Liver (tissue), 8 donors: ENCODE measurements at regions not wholly inside any gene's neighbourhood (a gene's known extent, or its start where the extent isn't known, plus 50 kb on each side); places are given as distances from the start of the nearest gene placed in this dataset.

Experiments
- DNase-seq: peaks from one replicate; pipeline ENCODE4 v3.0.0-alpha.2; 2017; ENCODE audit warnings: low spot score
- H3K27ac ChIP-seq, 2 donors: one replicate each; pipeline ENCODE4 v1.7.0; 2013; ENCODE audit warnings: inconsistent platforms in 2 of 2, low read length in 2 of 2, control low read depth in 1 of 2, low read depth in 1 of 2, mild to moderate bottlenecking in 1 of 2
- H3K27me3 ChIP-seq, 4 donors: one replicate each; pipeline versions ENCODE4 v1.6.1 to v1.7.0; 2013; ENCODE audit warnings: low read length in 3 of 4, inconsistent platforms in 1 of 4, mild to moderate bottlenecking in 1 of 4, moderate library complexity in 1 of 4; ENCODE audit not compliant: control insufficient read depth in 4 of 4, insufficient read depth in 4 of 4
- H3K36me3 ChIP-seq, 4 donors: one replicate each; pipeline versions ENCODE4 v1.6.1 to v1.7.0; 2013; ENCODE audit warnings: low read length in 3 of 4, mild to moderate bottlenecking in 3 of 4, low read depth in 1 of 4, moderate library complexity in 1 of 4; ENCODE audit not compliant: control insufficient read depth in 4 of 4, insufficient read depth in 3 of 4
- H3K4me1 ChIP-seq, 4 donors: one replicate each; pipeline versions ENCODE4 v1.6.1 to v1.7.0; 2013; ENCODE audit warnings: low read length in 3 of 4, mild to moderate bottlenecking in 3 of 4, moderate library complexity in 1 of 4; ENCODE audit not compliant: control insufficient read depth in 4 of 4, insufficient read depth in 4 of 4
- H3K4me3 ChIP-seq, 3 donors: one replicate each; pipeline versions ENCODE4 v1.6.1 to v1.7.0; 2013; ENCODE audit warnings: low read length in 3 of 3, control low read depth in 1 of 3, low read depth in 1 of 3, mild to moderate bottlenecking in 1 of 3
- H3K9ac ChIP-seq, 2 donors: one replicate each; pipeline ENCODE4 v1.7.0; 2013; ENCODE audit warnings: low read length in 2 of 2, mild to moderate bottlenecking in 2 of 2, moderate library complexity in 2 of 2, control low read depth in 1 of 2, low read depth in 1 of 2
- H3K9me3 ChIP-seq, 4 donors: one replicate each; pipeline versions ENCODE4 v1.6.1 to v1.7.0; 2013; ENCODE audit warnings: low read length in 3 of 4; ENCODE audit not compliant: control insufficient read depth in 4 of 4
- EGR1 ChIP-seq, 2 donors: IDR thresholded peaks; 2 replicates each; pipeline ENCODE4 v1.6.1; 2016 to 2018; ENCODE audit warnings: antibody characterized with exemption in 2 of 2, low read depth in 2 of 2
- FOXA1 ChIP-seq: IDR thresholded peaks from 2 replicates; pipeline ENCODE4 v1.6.1; 2016; ENCODE audit warnings: antibody characterized with exemption
- FOXA2 ChIP-seq: IDR thresholded peaks from 2 replicates; pipeline ENCODE4 v1.6.1; 2016; ENCODE audit warnings: antibody characterized with exemption
- GABPA ChIP-seq, 2 donors: IDR thresholded peaks in 1 of 2; conservative IDR thresholded peaks in 1 of 2; 2 replicates each; pipeline ENCODE4 v1.6.1; 2016; ENCODE audit warnings: antibody characterized with exemption in 2 of 2, mild to moderate bottlenecking in 1 of 2, moderate library complexity in 1 of 2
- HNF4A ChIP-seq, 2 donors: conservative IDR thresholded peaks; 2 replicates each; pipeline ENCODE4 v1.6.1; 2016; ENCODE audit warnings: antibody characterized with exemption in 2 of 2, mild to moderate bottlenecking in 2 of 2
- JUND ChIP-seq, 2 donors: IDR thresholded peaks; 2 replicates each; pipeline ENCODE4 v1.6.1; 2016; ENCODE audit warnings: antibody characterized with exemption in 2 of 2
- NR2F2 ChIP-seq: IDR thresholded peaks from 2 replicates; pipeline ENCODE4 v1.6.1; 2016; ENCODE audit warnings: antibody characterized with exemption
- RAD21 ChIP-seq, 2 donors: IDR thresholded peaks; 2 replicates each; pipeline ENCODE4 v1.6.1; 2016; ENCODE audit warnings: antibody characterized with exemption in 2 of 2, mild to moderate bottlenecking in 2 of 2
- RXRA ChIP-seq, 2 donors: IDR thresholded peaks; 2 replicates each; pipeline ENCODE4 v1.6.1; 2017 to 2018; ENCODE audit warnings: antibody characterized with exemption in 2 of 2, mild to moderate bottlenecking in 1 of 2
- SP1 ChIP-seq: IDR thresholded peaks from 2 replicates; pipeline ENCODE4 v1.6.1; 2018; ENCODE audit warnings: antibody characterized with exemption, mild to moderate bottlenecking
- TAF1 ChIP-seq: conservative IDR thresholded peaks from 2 replicates; pipeline ENCODE4 v1.6.1; 2016; ENCODE audit warnings: antibody characterized with exemption, mild to moderate bottlenecking
- YY1 ChIP-seq: IDR thresholded peaks from 2 replicates; pipeline ENCODE4 v1.6.1; 2016; ENCODE audit warnings: antibody characterized with exemption, mild to moderate bottlenecking
- WGBS: extraction: QIAGEN DNeasy Blood & Tissue Kit; methylation state at CpG from one replicate; pipeline ENCODE4 v1.1.7; 2013; 5-methylcytosine and 5-hydroxymethylcytosine counted together
- TF ChIP-seq, protein P1 (sequence below): IDR thresholded peaks from 2 replicates; pipeline ENCODE4 v1.6.1; 2016; ENCODE audit warnings: antibody characterized with exemption
- TF ChIP-seq, protein P2 (sequence below): IDR thresholded peaks from 2 replicates; pipeline ENCODE4 v1.6.1; 2016; ENCODE audit warnings: antibody characterized with exemption
- TF ChIP-seq, protein P3 (sequence below): IDR thresholded peaks from 2 replicates; pipeline ENCODE4 v1.6.1; 2016; ENCODE audit warnings: antibody characterized with exemption
- TF ChIP-seq, protein P4 (sequence below): IDR thresholded peaks from 2 replicates; pipeline ENCODE4 v1.6.1; 2016; ENCODE audit warnings: antibody characterized with exemption, mild to moderate bottlenecking
- TF ChIP-seq, protein P5 (sequence below): fragments of 150-350 bp; IDR thresholded peaks from 2 replicates; pipeline ENCODE4 v1.5.1; 2017; ENCODE audit warnings: improper control_type of control experiment, low read depth, low read length; ENCODE audit not compliant: missing input control
- donor health status: healthy.
- donor health status: healthy.
- donor health status: healthy.
- donor health status: healthy.
- donor health status: healthy.

DNA sequence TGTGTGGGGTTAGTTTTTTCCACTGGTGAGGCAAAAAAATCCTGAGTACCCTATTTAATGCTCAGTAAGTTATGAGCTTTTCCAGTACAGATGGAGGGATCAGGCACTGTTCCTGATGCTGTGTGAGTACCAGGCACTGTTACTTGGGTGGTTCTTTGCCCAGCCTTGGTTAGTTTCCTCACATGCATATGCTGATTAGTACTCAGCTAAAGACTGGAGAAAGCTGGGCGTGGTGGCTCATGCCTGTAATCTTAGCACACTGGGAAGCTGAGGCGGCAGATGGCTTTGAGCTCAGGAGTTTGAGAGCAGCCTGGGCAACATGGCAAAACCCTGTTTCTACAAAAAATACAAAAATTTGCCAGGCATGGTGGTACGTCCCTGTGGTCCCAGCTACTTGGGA lies 210.3 kb upstream of the SGO1 start:
- WGBS, result 84% methylated on average over 3 of the region's 3 CpGs
- Histone ChIP-seq H3K27me3 (no peaks in the 10 kb centered on the region), H3K36me3 (no peaks in the 10 kb centered on the region), H3K9me3 (no peaks in the 10 kb centered on the region), H3K27ac (no peak overlapping the region), H3K4me1 (no peaks in the 10 kb centered on the region), H3K4me3 (no peak overlapping the region), H3K9ac (no peak overlapping the region)
- no peak for DNase-seq
- no peak for TF ChIP-seq YY1
- no peak for TF ChIP-seq EGR1 (IDR thresholded peaks at IDR 0.05; ENCODE audit: low read depth in 2 of 2)
- TF ChIP-seq, protein P1, sequence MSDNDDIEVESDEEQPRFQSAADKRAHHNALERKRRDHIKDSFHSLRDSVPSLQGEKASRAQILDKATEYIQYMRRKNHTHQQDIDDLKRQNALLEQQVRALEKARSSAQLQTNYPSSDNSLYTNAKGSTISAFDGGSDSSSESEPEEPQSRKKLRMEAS, result no peak
- TF ChIP-seq, protein P2, sequence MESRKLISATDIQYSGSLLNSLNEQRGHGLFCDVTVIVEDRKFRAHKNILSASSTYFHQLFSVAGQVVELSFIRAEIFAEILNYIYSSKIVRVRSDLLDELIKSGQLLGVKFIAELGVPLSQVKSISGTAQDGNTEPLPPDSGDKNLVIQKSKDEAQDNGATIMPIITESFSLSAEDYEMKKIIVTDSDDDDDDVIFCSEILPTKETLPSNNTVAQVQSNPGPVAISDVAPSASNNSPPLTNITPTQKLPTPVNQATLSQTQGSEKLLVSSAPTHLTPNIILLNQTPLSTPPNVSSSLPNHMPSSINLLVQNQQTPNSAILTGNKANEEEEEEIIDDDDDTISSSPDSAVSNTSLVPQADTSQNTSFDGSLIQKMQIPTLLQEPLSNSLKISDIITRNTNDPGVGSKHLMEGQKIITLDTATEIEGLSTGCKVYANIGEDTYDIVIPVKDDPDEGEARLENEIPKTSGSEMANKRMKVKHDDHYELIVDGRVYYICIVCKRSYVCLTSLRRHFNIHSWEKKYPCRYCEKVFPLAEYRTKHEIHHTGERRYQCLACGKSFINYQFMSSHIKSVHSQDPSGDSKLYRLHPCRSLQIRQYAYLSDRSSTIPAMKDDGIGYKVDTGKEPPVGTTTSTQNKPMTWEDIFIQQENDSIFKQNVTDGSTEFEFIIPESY, result no peak
- TF ChIP-seq, protein P3, sequence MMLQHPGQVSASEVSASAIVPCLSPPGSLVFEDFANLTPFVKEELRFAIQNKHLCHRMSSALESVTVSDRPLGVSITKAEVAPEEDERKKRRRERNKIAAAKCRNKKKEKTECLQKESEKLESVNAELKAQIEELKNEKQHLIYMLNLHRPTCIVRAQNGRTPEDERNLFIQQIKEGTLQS, result no peak
- no peak for TF ChIP-seq TAF1
- TF ChIP-seq, protein P4, sequence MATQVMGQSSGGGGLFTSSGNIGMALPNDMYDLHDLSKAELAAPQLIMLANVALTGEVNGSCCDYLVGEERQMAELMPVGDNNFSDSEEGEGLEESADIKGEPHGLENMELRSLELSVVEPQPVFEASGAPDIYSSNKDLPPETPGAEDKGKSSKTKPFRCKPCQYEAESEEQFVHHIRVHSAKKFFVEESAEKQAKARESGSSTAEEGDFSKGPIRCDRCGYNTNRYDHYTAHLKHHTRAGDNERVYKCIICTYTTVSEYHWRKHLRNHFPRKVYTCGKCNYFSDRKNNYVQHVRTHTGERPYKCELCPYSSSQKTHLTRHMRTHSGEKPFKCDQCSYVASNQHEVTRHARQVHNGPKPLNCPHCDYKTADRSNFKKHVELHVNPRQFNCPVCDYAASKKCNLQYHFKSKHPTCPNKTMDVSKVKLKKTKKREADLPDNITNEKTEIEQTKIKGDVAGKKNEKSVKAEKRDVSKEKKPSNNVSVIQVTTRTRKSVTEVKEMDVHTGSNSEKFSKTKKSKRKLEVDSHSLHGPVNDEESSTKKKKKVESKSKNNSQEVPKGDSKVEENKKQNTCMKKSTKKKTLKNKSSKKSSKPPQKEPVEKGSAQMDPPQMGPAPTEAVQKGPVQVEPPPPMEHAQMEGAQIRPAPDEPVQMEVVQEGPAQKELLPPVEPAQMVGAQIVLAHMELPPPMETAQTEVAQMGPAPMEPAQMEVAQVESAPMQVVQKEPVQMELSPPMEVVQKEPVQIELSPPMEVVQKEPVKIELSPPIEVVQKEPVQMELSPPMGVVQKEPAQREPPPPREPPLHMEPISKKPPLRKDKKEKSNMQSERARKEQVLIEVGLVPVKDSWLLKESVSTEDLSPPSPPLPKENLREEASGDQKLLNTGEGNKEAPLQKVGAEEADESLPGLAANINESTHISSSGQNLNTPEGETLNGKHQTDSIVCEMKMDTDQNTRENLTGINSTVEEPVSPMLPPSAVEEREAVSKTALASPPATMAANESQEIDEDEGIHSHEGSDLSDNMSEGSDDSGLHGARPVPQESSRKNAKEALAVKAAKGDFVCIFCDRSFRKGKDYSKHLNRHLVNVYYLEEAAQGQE, result no peak
- no peak for TF ChIP-seq RXRA (IDR thresholded peaks at IDR 0.05)
- TF ChIP-seq, protein P5, sequence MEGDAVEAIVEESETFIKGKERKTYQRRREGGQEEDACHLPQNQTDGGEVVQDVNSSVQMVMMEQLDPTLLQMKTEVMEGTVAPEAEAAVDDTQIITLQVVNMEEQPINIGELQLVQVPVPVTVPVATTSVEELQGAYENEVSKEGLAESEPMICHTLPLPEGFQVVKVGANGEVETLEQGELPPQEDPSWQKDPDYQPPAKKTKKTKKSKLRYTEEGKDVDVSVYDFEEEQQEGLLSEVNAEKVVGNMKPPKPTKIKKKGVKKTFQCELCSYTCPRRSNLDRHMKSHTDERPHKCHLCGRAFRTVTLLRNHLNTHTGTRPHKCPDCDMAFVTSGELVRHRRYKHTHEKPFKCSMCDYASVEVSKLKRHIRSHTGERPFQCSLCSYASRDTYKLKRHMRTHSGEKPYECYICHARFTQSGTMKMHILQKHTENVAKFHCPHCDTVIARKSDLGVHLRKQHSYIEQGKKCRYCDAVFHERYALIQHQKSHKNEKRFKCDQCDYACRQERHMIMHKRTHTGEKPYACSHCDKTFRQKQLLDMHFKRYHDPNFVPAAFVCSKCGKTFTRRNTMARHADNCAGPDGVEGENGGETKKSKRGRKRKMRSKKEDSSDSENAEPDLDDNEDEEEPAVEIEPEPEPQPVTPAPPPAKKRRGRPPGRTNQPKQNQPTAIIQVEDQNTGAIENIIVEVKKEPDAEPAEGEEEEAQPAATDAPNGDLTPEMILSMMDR, result no peak
- TF ChIP-seq JUND (IDR thresholded peaks at IDR 0.05), result no peak
- no peak for TF ChIP-seq FOXA1
- no peak for TF ChIP-seq FOXA2
- no peak for TF ChIP-seq NR2F2
- TF ChIP-seq RAD21 (IDR thresholded peaks at IDR 0.05), result no peak
- no peak for TF ChIP-seq HNF4A (conservative IDR thresholded peaks at IDR 0.05)

DNA sequence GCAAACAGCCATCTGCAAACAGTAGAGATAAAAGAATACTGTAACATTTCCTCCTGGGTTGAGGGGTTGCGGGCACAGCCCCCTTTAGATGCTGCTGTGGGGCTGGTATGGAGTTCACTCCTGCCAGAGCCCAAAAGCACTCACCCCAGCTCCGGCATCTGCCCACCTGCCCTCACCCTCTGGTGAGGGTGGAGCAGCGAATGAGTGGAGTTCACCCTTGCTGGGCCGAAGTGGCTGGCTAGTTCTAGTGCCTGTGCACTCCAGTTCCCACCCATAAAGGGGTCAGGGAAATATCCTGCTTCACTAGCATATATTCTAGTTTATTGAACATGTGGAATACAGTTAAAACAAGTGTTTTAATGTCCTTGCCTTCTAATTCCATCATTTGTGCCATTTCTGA lies 209.7 kb upstream of the SGO1 start:
- H3K4me1 ChIP-seq, result no peaks in the 10 kb centered on the region
- no peaks in the 10 kb centered on the region for H3K27me3 ChIP-seq
- DNase-seq, result no peak
- H3K9ac ChIP-seq, result no peak overlapping the region
- no peaks in the 10 kb centered on the region for H3K36me3 ChIP-seq
- no peak overlapping the region for H3K27ac ChIP-seq
- no peak overlapping the region for H3K4me3 ChIP-seq
- WGBS, result 83% methylated on average over 4 of the region's 4 CpGs
- H3K9me3 ChIP-seq, result no peaks in the 10 kb centered on the region
- no peak for TF ChIP-seq FOXA2
- TF ChIP-seq, protein P2, result no peak
- TF ChIP-seq RXRA (IDR thresholded peaks at IDR 0.05), result no peak
- TF ChIP-seq SP1, result no peak
- TF ChIP-seq, protein P4, result no peak
- no peak for TF ChIP-seq GABPA (IDR thresholded peaks at IDR 0.05 in 1 of 2, conservative IDR thresholded peaks at IDR 0.05 in 1 of 2)
- TF ChIP-seq, protein P5, result no peak
